GM12878 (cell line): ENCODE measurements at regions not wholly inside any gene's neighbourhood (a gene's known extent, or its start where the extent isn't known, plus 50 kb on each side); places are given as distances from the start of the nearest gene placed in this dataset.

Source experiments
- ATAC-seq: fragments of 200-7000 bp; cut with Tn5 transposase; 3 replicates; pipeline ENCODE4 v1.9.1; 2020; ENCODE audit warnings: mild to moderate bottlenecking, moderate library complexity
- BruUV-seq: library from RNA; stranded (reverse); fragments of 400-500 nt; replicated peaks from 2 replicates; lab custom pipeline; 2021; lab: Mats Ljungman, UMichigan
- CTCF ChIA-PET: fragments of 300-600 bp; sonication (Branson Sonifier 250); formaldehyde crosslinking; extraction: SDS; loops from one replicate; lab custom pipeline; 2021; ENCODE audit warnings: inconsistent platforms; lab: Yijun Ruan, JAX
- POLR2A ChIA-PET: fragments of 350-600 bp; formaldehyde crosslinking; extraction: SDS; loops from one replicate; lab custom pipeline; 2021; ENCODE audit warnings: inconsistent platforms; lab: Charles Lee
- RAD21 ChIA-PET: fragments of 300-600 bp; sonication (Branson Sonifier 250); formaldehyde crosslinking; loops from one replicate; lab custom pipeline; 2023; ENCODE audit warnings: antibody characterized with exemption; ENCODE audit not compliant: unreplicated experiment; lab: Charles Lee
- SMC1A ChIA-PET: fragments of 300-600 bp; sonication (Branson Sonifier 250); formaldehyde crosslinking; loops from one replicate; lab custom pipeline; 2023; ENCODE audit not compliant: unreplicated experiment, uncharacterized antibody; lab: Charles Lee
- DNase-seq: peaks from one replicate; pipeline ENCODE4 v3.0.0-alpha.2; 2011; ENCODE audit warnings: low read depth, low spot score
- FAIRE-seq: peaks from 3 replicates; lab custom pipeline; 2011; peaks lifted over from hg19 to GRCh38; lab: Jason Lieb, UNC
- H2AFZ ChIP-seq: 2 replicates; pipeline ENCODE4 v1.6.0; 2011; ENCODE audit warnings: low read depth, low read length, control low read depth; ENCODE audit not compliant: control insufficient read depth
- H3K27ac ChIP-seq: 2 replicates; pipeline ENCODE4 v1.5.1; 2011; ENCODE audit warnings: control low read depth; ENCODE audit not compliant: control insufficient read depth, insufficient read depth
- H3K27me3 ChIP-seq, 2 experiments: replicated peaks in 1 of 2; 2 replicates each; pipeline versions ENCODE4 v1.6.0 to v1.6.1; 2011; ENCODE audit warnings: low read length in 1 of 2; ENCODE audit not compliant: control insufficient read depth in 2 of 2, insufficient read depth in 2 of 2
- H3K36me3 ChIP-seq, 2 experiments: 2 replicates each; pipeline ENCODE4 v1.5.1; 2011; ENCODE audit warnings: low read length in 1 of 2; ENCODE audit not compliant: control insufficient read depth in 2 of 2, insufficient read depth in 2 of 2
- H3K4me1 ChIP-seq: 2 replicates; pipeline ENCODE4 v1.6.1; 2011; ENCODE audit warnings: mild to moderate bottlenecking, low read length, moderate library complexity, mixed read lengths; ENCODE audit not compliant: control insufficient read depth, insufficient read depth
- H3K4me2 ChIP-seq: 2 replicates; pipeline ENCODE4 v1.6.0; 2011; ENCODE audit warnings: control low read depth; ENCODE audit not compliant: control insufficient read depth, insufficient read depth
- H3K4me3 ChIP-seq: fragments of 200-600 bp; sonication (generic); 2 replicates; pipeline ENCODE4 v1.5.1; 2016
- H3K79me2 ChIP-seq: 2 replicates; pipeline ENCODE4 v1.6.0; 2011; ENCODE audit warnings: low read length; ENCODE audit not compliant: control insufficient read depth, insufficient read depth
- H3K9ac ChIP-seq: 2 replicates; pipeline ENCODE4 v1.8.0; 2011; ENCODE audit warnings: low read length, control low read depth, mixed read lengths; ENCODE audit not compliant: control insufficient read depth, insufficient read depth
- H3K9me3 ChIP-seq: replicated peaks from 3 replicates; pipeline ENCODE4 v1.5.1; 2011; ENCODE audit warnings: mild to moderate bottlenecking, low read length; ENCODE audit not compliant: control insufficient read depth, insufficient read depth
- H4K20me1 ChIP-seq: 2 replicates; pipeline ENCODE4 v1.6.0; 2011; ENCODE audit not compliant: control insufficient read depth, insufficient read depth
- ATF3 ChIP-seq: IDR thresholded peaks from 2 replicates; pipeline ENCODE4 v1.6.1; 2011; ENCODE audit warnings: low read depth, mild to moderate bottlenecking, low read length, moderate library complexity, borderline replicate concordance; ENCODE audit errors: extremely low read depth
- DPF2 ChIP-seq: fragments of 450-650 bp; IDR thresholded peaks from 2 replicates; pipeline ENCODE4 v1.6.1; 2017; ENCODE audit warnings: mild to moderate bottlenecking
- E2F8 ChIP-seq: fragments of 450-650 bp; IDR thresholded peaks from 2 replicates; pipeline ENCODE4 v1.6.1; 2018; ENCODE audit warnings: mild to moderate bottlenecking, low read depth, moderate library complexity; ENCODE audit not compliant: partially characterized antibody
- FOXK2 ChIP-seq: fragments of 450-650 bp; IDR thresholded peaks from 2 replicates; pipeline ENCODE4 v1.6.1; 2017; ENCODE audit warnings: mild to moderate bottlenecking, moderate library complexity
- MEF2B ChIP-seq: fragments of 450-650 bp; IDR thresholded peaks from 2 replicates; pipeline ENCODE4 v1.6.1; 2018; ENCODE audit warnings: mild to moderate bottlenecking, moderate library complexity; ENCODE audit not compliant: partially characterized antibody, poor library complexity, severe bottlenecking
- NFYB ChIP-seq: IDR thresholded peaks from 2 replicates; pipeline ENCODE4 v1.6.1; 2011; ENCODE audit warnings: low read depth, mild to moderate bottlenecking, low read length, improper control_type of control experiment, moderate library complexity; ENCODE audit not compliant: insufficient read depth
- PAX8 ChIP-seq: fragments of 450-650 bp; IDR thresholded peaks from 2 replicates; pipeline ENCODE4 v1.6.1; 2017; ENCODE audit warnings: mild to moderate bottlenecking, moderate library complexity
- PBX3 ChIP-seq: IDR thresholded peaks from 2 replicates; pipeline ENCODE4 v1.6.1; 2011; ENCODE audit warnings: mild to moderate bottlenecking, low read depth, low read length, moderate library complexity; ENCODE audit not compliant: insufficient replicate concordance
- RCOR1 ChIP-seq: conservative IDR thresholded peaks from 2 replicates; pipeline ENCODE4 v1.6.1; 2012; ENCODE audit warnings: low read depth, low read length, improper control_type of control experiment
- RUNX3 ChIP-seq: IDR thresholded peaks from 2 replicates; pipeline ENCODE4 v1.6.1; 2012; ENCODE audit warnings: low read length, inconsistent platforms
- SIN3A ChIP-seq: IDR thresholded peaks from 2 replicates; pipeline ENCODE4 v1.6.1; 2012; ENCODE audit warnings: low read depth, low read length, improper control_type of control experiment
- SP1 ChIP-seq: IDR thresholded peaks from one replicate; pipeline ENCODE4 v1.6.1; 2011; ENCODE audit warnings: low read depth, low read length
- TAF1 ChIP-seq: IDR thresholded peaks from 2 replicates; pipeline ENCODE4 v1.6.1; 2011; ENCODE audit warnings: mild to moderate bottlenecking, low read depth, low read length, borderline replicate concordance
- USF1 ChIP-seq: IDR thresholded peaks from 2 replicates; pipeline ENCODE4 v1.6.1; 2011; ENCODE audit warnings: borderline replicate concordance, low read depth, mild to moderate bottlenecking, moderate library complexity, mixed read lengths, low read length; ENCODE audit not compliant: insufficient read depth; ENCODE audit errors: extremely low read length
- YY1 ChIP-seq: IDR thresholded peaks from 2 replicates; pipeline ENCODE4 v1.6.1; 2011; ENCODE audit warnings: low read depth, mild to moderate bottlenecking, low read length
- ZNF592 ChIP-seq: fragments of 450-650 bp; IDR thresholded peaks from 2 replicates; pipeline ENCODE4 v1.6.1; 2017; ENCODE audit warnings: mild to moderate bottlenecking, moderate library complexity
- WGBS: methylation state at CpG from one replicate; pipeline ENCODE4 v1.1.6; 2016; ENCODE audit warnings: low lambda C conversion rate; ENCODE audit not compliant: insufficient replicate concordance, insufficient coverage; ENCODE audit errors: missing lambda C conversion rate; 5-methylcytosine and 5-hydroxymethylcytosine counted together
- in situ Hi-C: fragments of 300-500 bp; cut with MboI; formaldehyde crosslinking; loops from 9 replicates; pipeline ENCODE4 v1.14.3; 2018; ENCODE audit warnings: mixed read lengths
- intact Hi-C: fragments of 100-400 bp; cut with micrococcal nuclease; formaldehyde crosslinking; loops from one replicate; pipeline ENCODE4 v1.14.2; 2022; ENCODE audit not compliant: unreplicated experiment

GRCh38 chr9:120098584-120098983 lies 481.4 kb downstream of the CDK5RAP2 start:
- H3K4me3 ChIP-seq = no peak overlapping the region
- BruUV-seq = no TSS peak
- no peaks in the 10 kb centered on the region for H4K20me1 ChIP-seq
- no peaks in the 10 kb centered on the region for H3K79me2 ChIP-seq
- DNase-seq (no peak), FAIRE-seq (no peak), ATAC-seq (no peak)
- intact Hi-C loops = no loop called here
- no peaks in the 10 kb centered on the region for H3K36me3 ChIP-seq
- TF ChIP-seq FOXK2 = no peak
- TF ChIP-seq DPF2 = no peak
- TF ChIP-seq ATF3 = no peak
- TF ChIP-seq E2F8 = no peak
- no peak for TF ChIP-seq YY1
- TF ChIP-seq RCOR1 = no peak
- no peak for TF ChIP-seq SP1
- no peak for TF ChIP-seq USF1
- TF ChIP-seq SIN3A = no peak
- TF ChIP-seq ZNF592 = no peak
- TF ChIP-seq NFYB = no peak
- TF ChIP-seq PBX3 = no peak
- no peak for TF ChIP-seq TAF1
- TF ChIP-seq PAX8 = no peak
- TF ChIP-seq MEF2B = no peak
- no peak for TF ChIP-seq RUNX3
- H3K27ac ChIP-seq = no peak overlapping the region
- H3K27me3 ChIP-seq = no peaks in the 10 kb centered on the region
- CTCF ChIA-PET = no interaction called here
- no peak overlapping the region for H3K9ac ChIP-seq
- in situ Hi-C loops = no loop called here
- POLR2A ChIA-PET = no interaction called here
- H2AFZ ChIP-seq = no peak overlapping the region
- no peaks in the 10 kb centered on the region for H3K4me1 ChIP-seq
- SMC1A ChIA-PET = no interaction called here
- RAD21 ChIA-PET = no interaction called here
- 18% methylated on average over 6 of the region's 6 CpGs for WGBS
- no peak overlapping the region for H3K4me2 ChIP-seq
- H3K9me3 ChIP-seq = no peaks in the 10 kb centered on the region
